GM23338 (cell line): ENCODE measurements at regions not wholly inside any gene's neighbourhood (a gene's known extent, or its start where the extent isn't known, plus 50 kb on each side); places are given as distances from the start of the nearest gene placed in this dataset.

ENCODE experiments used
- ATAC-seq: fragments of 200-7000 bp; cut with Tn5 transposase; 3 replicates; pipeline ENCODE4 v1.9.1; 2020
- DNase-seq: peaks from one replicate; pipeline ENCODE4 v3.0.0-alpha.2; 2015; ENCODE audit warnings: low spot score
- H2AFZ ChIP-seq: fragments of 200-600 bp; sonication (generic); 2 replicates; pipeline ENCODE4 v1.8.0; 2016; ENCODE audit warnings: antibody characterized with exemption, mild to moderate bottlenecking, moderate library complexity
- H3F3A ChIP-seq: fragments of 200-600 bp; sonication (generic); replicated peaks from 2 replicates; pipeline ENCODE4 v1.8.0; 2017; ENCODE audit warnings: antibody characterized with exemption, mixed run types, low read depth
- H3K27ac ChIP-seq: fragments of 200-600 bp; sonication (generic); 2 replicates; pipeline ENCODE4 v1.6.1; 2016; ENCODE audit warnings: low read depth
- H3K27me3 ChIP-seq: fragments of 200-600 bp; sonication (generic); 2 replicates; pipeline ENCODE4 v1.8.0; 2016; ENCODE audit warnings: mild to moderate bottlenecking, mixed run types, moderate library complexity; ENCODE audit not compliant: insufficient read depth
- H3K36me3 ChIP-seq: fragments of 200-600 bp; sonication (generic); 2 replicates; pipeline ENCODE4 v1.8.0; 2016; ENCODE audit warnings: mild to moderate bottlenecking; ENCODE audit not compliant: insufficient read depth
- H3K4me1 ChIP-seq: fragments of 200-600 bp; sonication (generic); 2 replicates; pipeline ENCODE4 v1.8.0; 2016; ENCODE audit warnings: mild to moderate bottlenecking, moderate library complexity; ENCODE audit not compliant: insufficient read depth
- H3K4me2 ChIP-seq: fragments of 200-600 bp; sonication (generic); 2 replicates; pipeline ENCODE4 v1.7.1; 2017; ENCODE audit warnings: mixed run types
- H3K4me3 ChIP-seq: fragments of 200-600 bp; sonication (generic); 2 replicates; pipeline ENCODE4 v1.6.1; 2016; ENCODE audit warnings: mixed run types
- H3K79me2 ChIP-seq: fragments of 200-600 bp; sonication (generic); replicated peaks from 2 replicates; pipeline ENCODE4 v1.8.0; 2017; ENCODE audit warnings: mild to moderate bottlenecking; ENCODE audit not compliant: insufficient read depth
- H3K9me2 ChIP-seq: fragments of 200-600 bp; sonication (generic); 2 replicates; pipeline ENCODE4 v1.8.0; 2017; ENCODE audit not compliant: insufficient read depth
- H4K20me1 ChIP-seq: fragments of 200-600 bp; sonication (generic); replicated peaks from 2 replicates; pipeline ENCODE4 v1.8.0; 2017; ENCODE audit warnings: mild to moderate bottlenecking; ENCODE audit not compliant: insufficient read depth
- H3K27ac Mint-ChIP-seq: 2 replicates; pipeline ENCODE4 v1.8.0; 2020; ENCODE audit warnings: inconsistent platforms, mild to moderate bottlenecking, moderate library complexity, mixed read lengths
- H3K27me3 Mint-ChIP-seq: 3 replicates; pipeline ENCODE4 v1.8.0; 2022; ENCODE audit warnings: low read depth, mild to moderate bottlenecking, moderate library complexity, mixed read lengths, inconsistent platforms; ENCODE audit not compliant: insufficient read depth, poor library complexity
- H3K36me3 Mint-ChIP-seq: 3 replicates; pipeline ENCODE4 v1.8.0; 2021; ENCODE audit warnings: low read depth, mild to moderate bottlenecking, inconsistent platforms, moderate library complexity, mixed read lengths
- H3K4me1 Mint-ChIP-seq: 3 replicates; pipeline ENCODE4 v1.8.0; 2020; ENCODE audit warnings: mild to moderate bottlenecking, inconsistent platforms, mixed read lengths
- H3K4me3 Mint-ChIP-seq: 3 replicates; pipeline ENCODE4 v1.8.0; 2021; ENCODE audit warnings: moderate library complexity, mild to moderate bottlenecking, inconsistent platforms, mixed read lengths
- H3K9me3 Mint-ChIP-seq: 3 replicates; pipeline ENCODE4 v1.8.0; 2020; ENCODE audit warnings: moderate library complexity, mild to moderate bottlenecking, inconsistent platforms, mixed read lengths
- CREB1 ChIP-seq: fragments of 250-450 bp; sonication (Bioruptor Pico); IDR thresholded peaks from 2 replicates; pipeline ENCODE4 v1.5.0; 2020; ENCODE audit warnings: low read depth, mild to moderate bottlenecking, moderate library complexity
- EZH2 ChIP-seq: fragments of 200-600 bp; sonication (generic); IDR thresholded peaks from one replicate; pipeline ENCODE4 v1.8.0; 2017; ENCODE audit warnings: antibody characterized with exemption, mild to moderate bottlenecking, low read depth; ENCODE audit not compliant: unreplicated experiment
- JUNB ChIP-seq: IDR thresholded peaks from one replicate; pipeline ENCODE4 v1.6.1; 2016; ENCODE audit warnings: antibody characterized with exemption; ENCODE audit not compliant: unreplicated experiment
- NANOG ChIP-seq: IDR thresholded peaks from 2 replicates; pipeline ENCODE4 v1.6.1; 2016; ENCODE audit warnings: antibody characterized with exemption, borderline replicate concordance
- STAT1 ChIP-seq: IDR thresholded peaks from one replicate; pipeline ENCODE4 v1.6.1; 2016; ENCODE audit warnings: antibody characterized with exemption; ENCODE audit not compliant: unreplicated experiment
- ZNF114 ChIP-seq: fragments of 250-450 bp; sonication (Bioruptor Pico); IDR thresholded peaks from 2 replicates; pipeline ENCODE4 v1.5.0; 2020; ENCODE audit warnings: mild to moderate bottlenecking, moderate library complexity
- ZNF331 ChIP-seq: fragments of 250-450 bp; sonication (Bioruptor Pico); IDR thresholded peaks from 2 replicates; pipeline ENCODE4 v1.5.0; 2020; ENCODE audit warnings: low read depth, mild to moderate bottlenecking, moderate library complexity
- TF ChIP-seq, protein P1 (sequence below): fragments of 250-450 bp; sonication (Bioruptor Pico); IDR thresholded peaks from 2 replicates; pipeline ENCODE4 v1.5.0; 2020; ENCODE audit warnings: mild to moderate bottlenecking, moderate library complexity
- TF ChIP-seq, protein P2 (sequence below), 2 experiments: fragments of 200-600 bp in 1 of 2; sonication (generic) in 1 of 2; conservative IDR thresholded peaks; 2 replicates each; pipeline versions ENCODE4 v1.5.1 to v1.6.1; 2016 to 2017; ENCODE audit warnings: antibody characterized with exemption in 2 of 2, low read depth in 2 of 2, mild to moderate bottlenecking in 2 of 2, moderate library complexity in 1 of 2

DNA sequence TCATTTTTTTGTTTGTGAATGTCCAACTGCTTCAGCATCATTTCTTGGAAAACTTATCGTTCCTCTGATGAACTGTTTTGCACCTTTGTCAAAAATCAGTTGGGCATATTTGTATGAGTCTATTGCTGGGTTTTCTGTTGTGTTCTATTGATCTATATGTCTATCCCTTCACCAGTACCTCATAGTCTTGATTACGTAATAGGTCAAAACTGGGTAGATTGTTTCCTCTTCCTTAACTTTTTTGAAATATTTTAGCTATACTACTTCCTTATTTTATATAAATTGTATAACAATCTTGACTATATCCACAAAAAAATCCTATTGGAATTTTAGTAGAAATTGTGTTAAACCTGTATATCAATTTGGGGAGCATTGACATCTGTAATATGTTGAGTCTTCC is 104.1 kb upstream of the PALS2 start (continued):
- TF ChIP-seq, protein P1, sequence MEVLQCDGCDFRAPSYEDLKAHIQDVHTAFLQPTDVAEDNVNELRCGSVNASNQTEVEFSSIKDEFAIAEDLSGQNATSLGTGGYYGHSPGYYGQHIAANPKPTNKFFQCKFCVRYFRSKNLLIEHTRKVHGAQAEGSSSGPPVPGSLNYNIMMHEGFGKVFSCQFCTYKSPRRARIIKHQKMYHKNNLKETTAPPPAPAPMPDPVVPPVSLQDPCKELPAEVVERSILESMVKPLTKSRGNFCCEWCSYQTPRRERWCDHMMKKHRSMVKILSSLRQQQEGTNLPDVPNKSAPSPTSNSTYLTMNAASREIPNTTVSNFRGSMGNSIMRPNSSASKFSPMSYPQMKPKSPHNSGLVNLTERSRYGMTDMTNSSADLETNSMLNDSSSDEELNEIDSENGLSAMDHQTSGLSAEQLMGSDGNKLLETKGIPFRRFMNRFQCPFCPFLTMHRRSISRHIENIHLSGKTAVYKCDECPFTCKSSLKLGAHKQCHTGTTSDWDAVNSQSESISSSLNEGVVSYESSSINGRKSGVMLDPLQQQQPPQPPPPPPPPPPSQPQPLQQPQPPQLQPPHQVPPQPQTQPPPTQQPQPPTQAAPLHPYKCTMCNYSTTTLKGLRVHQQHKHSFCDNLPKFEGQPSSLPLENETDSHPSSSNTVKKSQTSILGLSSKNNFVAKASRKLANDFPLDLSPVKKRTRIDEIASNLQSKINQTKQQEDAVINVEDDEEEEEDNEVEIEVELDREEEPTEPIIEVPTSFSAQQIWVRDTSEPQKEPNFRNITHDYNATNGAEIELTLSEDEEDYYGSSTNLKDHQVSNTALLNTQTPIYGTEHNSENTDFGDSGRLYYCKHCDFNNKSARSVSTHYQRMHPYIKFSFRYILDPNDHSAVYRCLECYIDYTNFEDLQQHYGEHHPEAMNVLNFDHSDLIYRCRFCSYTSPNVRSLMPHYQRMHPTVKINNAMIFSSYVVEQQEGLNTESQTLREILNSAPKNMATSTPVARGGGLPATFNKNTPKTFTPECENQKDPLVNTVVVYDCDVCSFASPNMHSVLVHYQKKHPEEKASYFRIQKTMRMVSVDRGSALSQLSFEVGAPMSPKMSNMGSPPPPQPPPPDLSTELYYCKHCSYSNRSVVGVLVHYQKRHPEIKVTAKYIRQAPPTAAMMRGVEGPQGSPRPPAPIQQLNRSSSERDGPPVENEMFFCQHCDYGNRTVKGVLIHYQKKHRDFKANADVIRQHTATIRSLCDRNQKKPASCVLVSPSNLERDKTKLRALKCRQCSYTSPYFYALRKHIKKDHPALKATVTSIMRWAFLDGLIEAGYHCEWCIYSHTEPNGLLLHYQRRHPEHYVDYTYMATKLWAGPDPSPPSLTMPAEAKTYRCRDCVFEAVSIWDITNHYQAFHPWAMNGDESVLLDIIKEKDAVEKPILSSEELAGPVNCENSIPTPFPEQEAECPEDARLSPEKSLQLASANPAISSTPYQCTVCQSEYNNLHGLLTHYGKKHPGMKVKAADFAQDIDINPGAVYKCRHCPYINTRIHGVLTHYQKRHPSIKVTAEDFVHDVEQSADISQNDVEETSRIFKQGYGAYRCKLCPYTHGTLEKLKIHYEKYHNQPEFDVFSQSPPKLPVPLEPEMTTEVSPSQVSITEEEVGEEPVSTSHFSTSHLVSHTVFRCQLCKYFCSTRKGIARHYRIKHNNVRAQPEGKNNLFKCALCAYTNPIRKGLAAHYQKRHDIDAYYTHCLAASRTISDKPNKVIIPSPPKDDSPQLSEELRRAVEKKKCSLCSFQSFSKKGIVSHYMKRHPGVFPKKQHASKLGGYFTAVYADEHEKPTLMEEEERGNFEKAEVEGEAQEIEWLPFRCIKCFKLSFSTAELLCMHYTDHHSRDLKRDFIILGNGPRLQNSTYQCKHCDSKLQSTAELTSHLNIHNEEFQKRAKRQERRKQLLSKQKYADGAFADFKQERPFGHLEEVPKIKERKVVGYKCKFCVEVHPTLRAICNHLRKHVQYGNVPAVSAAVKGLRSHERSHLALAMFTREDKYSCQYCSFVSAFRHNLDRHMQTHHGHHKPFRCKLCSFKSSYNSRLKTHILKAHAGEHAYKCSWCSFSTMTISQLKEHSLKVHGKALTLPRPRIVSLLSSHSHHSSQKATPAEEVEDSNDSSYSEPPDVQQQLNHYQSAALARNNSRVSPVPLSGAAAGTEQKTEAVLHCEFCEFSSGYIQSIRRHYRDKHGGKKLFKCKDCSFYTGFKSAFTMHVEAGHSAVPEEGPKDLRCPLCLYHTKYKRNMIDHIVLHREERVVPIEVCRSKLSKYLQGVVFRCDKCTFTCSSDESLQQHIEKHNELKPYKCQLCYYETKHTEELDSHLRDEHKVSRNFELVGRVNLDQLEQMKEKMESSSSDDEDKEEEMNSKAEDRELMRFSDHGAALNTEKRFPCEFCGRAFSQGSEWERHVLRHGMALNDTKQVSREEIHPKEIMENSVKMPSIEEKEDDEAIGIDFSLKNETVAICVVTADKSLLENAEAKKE (CRISPR knock-in tag) = no peak
- no peak for TF ChIP-seq ZNF331 (CRISPR knock-in tag)
- no peak for TF ChIP-seq NANOG
- TF ChIP-seq EZH2 = no peak
- TF ChIP-seq CREB1 (CRISPR knock-in tag) = no peak
- no peak for TF ChIP-seq STAT1

DNA sequence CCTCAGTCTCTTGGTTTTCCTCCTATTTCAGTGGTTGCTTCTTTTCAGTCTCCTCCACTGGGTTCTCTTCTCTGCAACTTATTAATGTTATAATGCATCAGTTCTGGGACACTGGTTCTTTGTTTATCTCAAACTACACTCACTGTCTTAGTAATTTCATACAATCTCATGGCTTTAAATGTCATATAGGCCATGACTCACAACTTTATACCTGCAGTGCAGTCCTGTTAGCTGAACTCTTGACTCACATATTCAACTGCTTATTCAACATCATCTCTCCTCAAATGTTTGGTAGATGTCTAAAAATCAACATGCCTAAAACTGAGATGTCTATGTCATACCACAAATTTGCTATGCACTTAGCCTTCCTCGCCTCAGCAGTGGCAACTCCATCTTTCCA is 101.2 kb upstream of the PALS2 start:
- Histone ChIP-seq H3K27ac (no peak overlapping the region), H4K20me1 (no peaks in the 10 kb centered on the region), H3K4me1 (peaks cover 21% of the 10 kb centered on the region), H3K36me3 (no peaks in the 10 kb centered on the region), H3K79me2 (no peaks in the 10 kb centered on the region), H3K9me2 (no peaks in the 10 kb centered on the region), H3K4me2 (no peak overlapping the region), H2AFZ (no peak overlapping the region), H3F3A (peaks cover 8% of the 10 kb centered on the region; the same call in 1 of the 2 replicates), H3K4me3 (no peak overlapping the region), H3K27me3 (no peaks in the 10 kb centered on the region)
- Mint-ChIP-seq H3K36me3 (no peaks in the 10 kb centered on the region), H3K4me3 (no peak overlapping the region), H3K9me3 (no peaks in the 10 kb centered on the region), H3K4me1 (peaks cover 21% of the 10 kb centered on the region), H3K27me3 (no peaks in the 10 kb centered on the region), H3K27ac (no peak overlapping the region)
- DNase-seq (no peak), ATAC-seq (no peak)
- no peak for TF ChIP-seq ZNF114 (CRISPR knock-in tag)
- TF ChIP-seq JUNB = no peak
- TF ChIP-seq, protein P2, sequence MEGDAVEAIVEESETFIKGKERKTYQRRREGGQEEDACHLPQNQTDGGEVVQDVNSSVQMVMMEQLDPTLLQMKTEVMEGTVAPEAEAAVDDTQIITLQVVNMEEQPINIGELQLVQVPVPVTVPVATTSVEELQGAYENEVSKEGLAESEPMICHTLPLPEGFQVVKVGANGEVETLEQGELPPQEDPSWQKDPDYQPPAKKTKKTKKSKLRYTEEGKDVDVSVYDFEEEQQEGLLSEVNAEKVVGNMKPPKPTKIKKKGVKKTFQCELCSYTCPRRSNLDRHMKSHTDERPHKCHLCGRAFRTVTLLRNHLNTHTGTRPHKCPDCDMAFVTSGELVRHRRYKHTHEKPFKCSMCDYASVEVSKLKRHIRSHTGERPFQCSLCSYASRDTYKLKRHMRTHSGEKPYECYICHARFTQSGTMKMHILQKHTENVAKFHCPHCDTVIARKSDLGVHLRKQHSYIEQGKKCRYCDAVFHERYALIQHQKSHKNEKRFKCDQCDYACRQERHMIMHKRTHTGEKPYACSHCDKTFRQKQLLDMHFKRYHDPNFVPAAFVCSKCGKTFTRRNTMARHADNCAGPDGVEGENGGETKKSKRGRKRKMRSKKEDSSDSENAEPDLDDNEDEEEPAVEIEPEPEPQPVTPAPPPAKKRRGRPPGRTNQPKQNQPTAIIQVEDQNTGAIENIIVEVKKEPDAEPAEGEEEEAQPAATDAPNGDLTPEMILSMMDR (conservative IDR thresholded peaks at IDR 0.05; ENCODE audit: low read depth in 2 of 2) = no peak
- TF ChIP-seq CREB1 (CRISPR knock-in tag) = no peak
- no peak for TF ChIP-seq STAT1
- no peak for TF ChIP-seq EZH2
